Activated CD8-positive, alpha-beta memory T cell treated with anti-CD3 and anti-CD28 coated beads for 24 hours (primary cell): ENCODE measurements at regions not wholly inside any gene's neighbourhood (a gene's known extent, or its start where the extent isn't known, plus 50 kb on each side); places are given as distances from the start of the nearest gene placed in this dataset.

Source experiments
- DNase-seq: peaks from one replicate; pipeline ENCODE4 v3.0.0-alpha.2; 2020

GRCh38 chr2:19846567-19846966, 55.2 kb downstream of the TTC32 start:
- DNase-seq, result no peak

- no peak for DNase-seq
Measured at GRCh38 chr2:19846030-19846429, 55.8 kb downstream of the TTC32 start.

GRCh38 chr2:19845323-19845920, 56.4 kb downstream of the TTC32 start:
- no peak for DNase-seq

- DNase-seq, result no peak
Measured at GRCh38 chr2:19844750-19845149, 57.0 kb downstream of the TTC32 start.

- DNase-seq, result no peak
Measured at GRCh38 chr2:19843992-19844515, 57.7 kb downstream of the TTC32 start.

- DNase-seq, result no peak
Measured at GRCh38 chr2:19841918-19842693, 59.7 kb downstream of the TTC32 start.

GRCh38 chr2:19839438-19839837, 62.3 kb downstream of the TTC32 start:
- DNase-seq, result no peak

- DNase-seq, result no peak
Measured at GRCh38 chr2:19838616-19839015, 63.2 kb downstream of the TTC32 start.

GRCh38 chr2:19837235-19837766, 64.5 kb downstream of the TTC32 start:
- DNase-seq, result no peak

- no peak for DNase-seq
Measured at GRCh38 chr2:19835781-19836281, 66.0 kb downstream of the TTC32 start.

GRCh38 chr2:19833978-19834377, 67.8 kb downstream of the TTC32 start:
- no peak for DNase-seq

- no peak for DNase-seq
Measured at GRCh38 chr2:19829672-19830071, 72.1 kb downstream of the TTC32 start.

- no peak for DNase-seq
Measured at GRCh38 chr2:19826874-19827273, 74.9 kb downstream of the TTC32 start.

GRCh38 chr2:19823507-19823906, 78.3 kb downstream of the TTC32 start:
- no peak for DNase-seq

GRCh38 chr2:19819097-19820065, 82.4 kb downstream of the TTC32 start:
- DNase-seq, result no peak

- DNase-seq, result no peak
Measured at GRCh38 chr2:19818543-19818942, 83.2 kb downstream of the TTC32 start.

GRCh38 chr2:19818039-19818438, 83.7 kb downstream of the TTC32 start:
- no peak for DNase-seq

- DNase-seq, result no peak
Measured at GRCh38 chr2:19815746-19816145, 86.0 kb downstream of the TTC32 start.

GRCh38 chr2:19812166-19812565, 89.6 kb downstream of the TTC32 start:
- peak; percentile 7 for DNase-seq

- no peak for DNase-seq
Measured at GRCh38 chr2:19811186-19811585, 90.6 kb downstream of the TTC32 start.

- DNase-seq, result no peak
Measured at GRCh38 chr2:19810637-19811036, 91.1 kb downstream of the TTC32 start.

GRCh38 chr2:19810148-19810547, 91.6 kb downstream of the TTC32 start:
- DNase-seq, result no peak

- DNase-seq, result no peak
Measured at GRCh38 chr2:19809206-19809605, 92.6 kb downstream of the TTC32 start.
